HG03460 (cell line): ENCODE measurements at regions not wholly inside any gene's neighbourhood (a gene's known extent, or its start where the extent isn't known, plus 50 kb on each side); places are given as distances from the start of the nearest gene placed in this dataset.
"Not testable (repeated sequence)": the region's sequence is repeated elsewhere in the genome, so short reads cannot be mapped to it uniquely, and the experiment has no call there.

ENCODE experiments used
- ATAC-seq: cut with Tn5 transposase; IDR thresholded peaks from one replicate; pipeline ENCODE4 v1.9.1; 2021; ENCODE audit not compliant: unreplicated experiment

DNA sequence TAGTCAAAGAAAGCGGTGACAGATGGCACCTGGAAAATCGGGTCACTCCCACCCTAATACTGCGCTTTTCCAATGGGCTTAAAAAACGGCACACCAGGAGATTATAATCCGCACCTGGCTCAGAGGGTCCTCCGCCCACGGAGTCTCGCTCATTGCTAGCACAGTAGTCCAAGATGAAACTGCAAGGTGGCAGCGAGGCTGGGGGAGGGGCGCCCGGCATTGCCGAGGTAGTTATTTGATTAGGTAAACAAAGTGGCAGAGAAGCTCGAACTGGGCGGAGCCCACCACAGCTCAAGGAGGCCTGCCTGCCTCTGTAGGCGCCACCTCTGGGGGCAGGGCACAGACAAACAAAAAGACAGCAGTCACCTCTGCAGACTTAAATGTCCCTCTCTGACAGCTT lies 521.1 kb downstream of the ETNK1 start:
- ATAC-seq = not testable (repeated sequence)

- no peak for ATAC-seq
These were observed 543.5 kb downstream of the ETNK1 start for GRCh38 chr12:23168459-23168858.

- ATAC-seq = no peak
These were observed 544.2 kb downstream of the ETNK1 start for GRCh38 chr12:23169012-23169695.

GRCh38 chr12:23169696-23170013 lies 544.7 kb downstream of the ETNK1 start:
- no peak for ATAC-seq

DNA sequence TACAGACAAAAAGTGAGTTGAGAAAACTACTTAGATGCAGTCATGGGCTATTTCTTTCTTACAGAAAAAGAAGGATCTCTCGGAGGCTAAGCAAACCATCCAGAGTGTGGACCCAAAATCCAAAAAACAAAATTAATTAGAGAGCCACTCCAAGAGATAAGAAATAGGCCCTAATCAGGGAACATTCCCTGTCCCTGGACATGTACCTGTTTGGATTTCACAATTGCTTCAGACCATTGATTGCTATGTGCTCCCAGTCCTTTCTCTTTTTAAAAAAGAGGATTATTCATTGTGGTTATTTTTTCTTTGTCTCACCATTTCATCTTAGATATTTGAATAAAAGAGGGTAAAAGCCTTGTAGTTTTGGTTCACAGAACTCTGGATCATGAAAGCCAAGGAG lies 549.9 kb downstream of the ETNK1 start:
- ATAC-seq = no peak

- no peak for ATAC-seq
These were observed 560.4 kb downstream of the ETNK1 start for GRCh38 chr12:23185346-23185745.

DNA sequence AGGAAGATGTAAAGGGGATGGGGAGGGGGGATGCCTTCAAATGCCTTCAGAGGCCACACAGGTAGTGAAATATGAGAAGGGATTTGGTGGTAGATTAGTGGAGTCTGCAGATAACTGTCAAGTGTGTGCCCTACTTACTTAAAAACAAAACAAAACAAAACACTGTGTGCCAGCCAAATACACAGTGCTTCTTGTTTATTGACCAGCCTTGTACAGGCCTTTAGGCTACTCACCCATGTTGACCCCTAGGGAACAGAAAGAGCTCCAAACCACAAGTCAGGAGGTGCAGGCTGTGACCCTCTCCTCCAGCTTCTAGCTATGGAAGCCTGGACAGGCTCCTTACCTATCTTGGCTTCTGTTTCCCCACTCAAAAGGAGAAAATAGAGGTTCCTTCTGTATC lies 562.0 kb downstream of the ETNK1 start:
- no peak for ATAC-seq

- no peak for ATAC-seq
These were observed 568.6 kb downstream of the ETNK1 start for GRCh38 chr12:23193552-23193951.

DNA sequence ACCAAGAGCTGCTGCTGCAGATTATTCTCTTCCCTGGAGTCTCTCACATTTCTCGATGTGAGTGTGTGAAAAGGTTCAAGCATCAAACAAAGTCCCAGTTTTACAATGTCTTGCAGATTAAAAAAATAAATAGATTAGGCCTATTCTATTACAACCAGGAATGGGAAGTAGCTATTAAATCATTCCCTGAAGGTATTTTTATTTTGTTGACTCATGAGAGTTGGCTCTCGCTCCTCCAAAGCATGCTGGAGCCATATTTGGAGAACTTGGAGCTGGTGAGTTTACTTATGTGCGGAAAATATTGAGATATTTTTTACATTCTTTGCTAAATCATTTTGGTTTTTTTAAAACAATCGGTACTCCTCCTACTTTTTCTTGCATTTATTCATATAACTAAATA lies 572.3 kb downstream of the ETNK1 start:
- ATAC-seq = no peak

GRCh38 chr12:23202728-23203127 lies 577.8 kb downstream of the ETNK1 start:
- no peak for ATAC-seq

DNA sequence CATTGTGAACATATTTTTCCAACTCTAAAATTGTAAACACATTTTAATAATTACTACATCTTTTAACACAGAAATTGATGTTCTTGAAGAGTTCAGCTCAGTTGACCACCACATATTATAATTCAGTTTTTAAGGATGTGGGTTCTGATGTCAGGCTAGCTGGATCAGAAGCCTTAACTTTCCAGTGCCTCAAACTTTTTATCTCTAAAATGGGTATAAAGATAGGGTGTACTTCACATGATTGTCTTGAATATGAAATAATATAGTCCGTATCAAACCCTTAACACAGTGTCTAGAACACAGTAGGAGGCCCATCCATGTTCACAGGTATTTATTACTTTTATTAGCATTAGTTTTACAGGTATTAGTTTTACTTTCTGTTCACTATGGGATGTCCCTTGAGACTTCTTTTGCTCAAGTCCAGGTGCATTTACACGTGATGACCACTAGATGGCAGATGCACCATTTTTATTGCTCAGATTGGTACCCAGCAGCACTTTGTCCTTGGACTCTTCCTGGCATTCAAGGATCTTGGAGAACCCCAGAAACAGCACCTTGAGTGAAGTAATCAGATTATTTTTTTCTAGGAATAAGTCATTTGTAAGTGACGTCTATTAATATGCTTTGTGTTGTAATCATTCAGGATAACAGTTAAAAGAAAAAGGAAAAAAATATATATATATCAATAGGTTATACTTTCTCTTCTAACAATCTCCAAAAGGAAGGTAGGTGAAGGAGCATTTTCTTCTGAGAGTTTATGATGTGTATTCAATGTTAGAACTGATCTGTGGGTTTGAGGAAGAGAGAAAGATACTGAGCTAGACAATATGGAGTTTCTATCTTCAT lies 580.2 kb downstream of the ETNK1 start:
- ATAC-seq = peak; percentile 82

DNA sequence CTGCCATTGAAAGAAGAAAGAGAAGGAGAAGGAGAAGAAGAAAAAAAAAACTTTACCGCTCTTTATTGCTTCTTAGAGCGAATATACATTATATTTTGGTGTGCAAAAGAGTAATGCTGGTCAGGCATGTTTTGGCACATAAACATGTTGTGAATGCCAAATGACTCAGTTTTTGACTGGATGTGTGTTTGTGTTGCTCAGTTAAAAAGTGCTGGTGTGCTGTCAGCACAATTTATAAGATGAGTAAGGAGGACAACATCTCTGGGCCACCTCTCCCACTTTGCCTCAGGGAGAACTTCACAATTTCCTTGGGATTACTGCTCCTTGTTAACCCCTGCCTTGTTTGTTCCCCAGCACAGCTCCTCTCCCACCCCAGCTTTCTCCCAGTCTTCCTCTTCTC lies 584.8 kb downstream of the ETNK1 start:
- ATAC-seq = no peak

GRCh38 chr12:23210573-23210972 lies 585.6 kb downstream of the ETNK1 start:
- no peak for ATAC-seq

- no peak for ATAC-seq
These were observed 586.7 kb downstream of the ETNK1 start for GRCh38 chr12:23211384-23212320.

DNA sequence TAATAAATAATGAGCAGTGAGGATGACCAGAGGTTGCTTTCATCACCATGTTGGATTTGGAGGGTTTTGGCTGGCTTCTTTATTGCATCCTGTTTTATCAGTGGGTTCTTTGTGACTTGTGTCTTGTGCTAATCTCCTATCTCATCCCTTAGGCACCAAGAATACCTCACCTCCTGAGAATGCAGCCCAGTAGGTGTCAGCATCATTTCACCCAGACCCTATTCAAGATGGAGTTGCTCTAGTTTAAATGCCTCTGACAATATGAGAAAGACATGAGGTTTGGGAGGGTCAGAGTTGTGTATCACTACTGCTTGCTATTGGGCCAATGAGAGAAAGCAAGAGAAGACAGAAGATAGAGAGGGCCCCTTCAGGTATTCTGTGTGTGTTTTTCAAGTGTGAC lies 592.2 kb downstream of the ETNK1 start:
- no peak for ATAC-seq

GRCh38 chr12:23217667-23218066 lies 592.7 kb downstream of the ETNK1 start:
- no peak for ATAC-seq

DNA sequence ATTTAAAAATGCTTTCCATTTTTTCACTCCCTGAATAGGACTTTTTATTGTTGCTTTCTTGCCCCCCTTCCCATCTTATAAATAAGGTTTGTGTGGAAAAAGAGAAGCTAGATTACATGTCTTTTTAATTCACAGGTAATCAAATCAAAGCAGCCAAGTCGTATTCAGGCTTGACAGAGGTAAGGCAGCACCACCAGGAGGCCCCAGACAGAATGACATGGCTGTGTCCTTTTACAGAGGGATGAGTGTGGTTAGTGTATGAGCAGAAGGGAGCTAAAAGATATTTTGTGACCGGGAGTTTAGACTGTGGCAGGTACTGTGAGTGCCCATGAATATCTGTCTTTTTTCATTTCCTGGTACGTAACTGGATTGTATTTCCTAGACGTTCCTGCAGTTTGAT lies 596.1 kb downstream of the ETNK1 start:
- no peak for ATAC-seq

GRCh38 chr12:23221926-23222325 lies 597.0 kb downstream of the ETNK1 start:
- ATAC-seq = no peak

- no peak for ATAC-seq
These were observed 597.8 kb downstream of the ETNK1 start for GRCh38 chr12:23222801-23223200.

DNA sequence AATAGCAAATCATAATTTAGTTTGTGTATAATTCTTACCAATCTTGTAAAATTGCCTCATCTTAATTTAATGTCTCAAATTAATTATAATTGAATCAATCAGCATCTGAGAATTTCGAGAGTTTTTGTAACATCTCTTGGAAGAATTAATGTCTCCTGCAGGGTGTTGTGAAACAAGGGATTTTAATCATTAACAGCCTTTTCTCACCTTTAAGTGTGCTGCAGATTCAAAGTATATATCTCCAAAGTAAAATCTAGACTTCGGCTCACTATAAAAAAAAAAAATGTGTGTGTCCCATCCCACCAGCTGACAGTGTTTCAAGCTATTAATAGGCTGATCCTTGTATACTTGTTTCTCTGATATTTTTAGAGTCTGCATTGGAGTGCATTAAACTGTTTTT lies 603.1 kb downstream of the ETNK1 start:
- ATAC-seq = no peak

- no peak for ATAC-seq
These were observed 605.9 kb downstream of the ETNK1 start for GRCh38 chr12:23230899-23231298.
